ENCODE measurements at regions not wholly inside any gene's neighbourhood (a gene's known extent, or its start where the extent isn't known, plus 50 kb on each side); places are given as distances from the start of the nearest gene placed in this dataset.

GRCh38 chr5:142447887-142448286 is 123.1 kb upstream of the SPRY4 start:
- TF ChIP-seq CTCF (IDR thresholded peaks at IDR 0.05; ENCODE audit: low read depth, low read length, missing control alignments): no peak
- no peak overlapping the region for H3K4me3 ChIP-seq (ENCODE audit: low read depth, low read length)
- no peak for DNase-seq (ENCODE audit: low read depth)

GRCh38 chr5:142446960-142447279 is 122.1 kb upstream of the SPRY4 start:
- no peak overlapping the region for H3K4me3 ChIP-seq (ENCODE audit: low read depth, low read length)
- DNase-seq (ENCODE audit: low read depth): no peak

GRCh38 chr5:142446131-142446959 is 121.5 kb upstream of the SPRY4 start:
- no peak overlapping the region for H3K4me3 ChIP-seq (ENCODE audit: low read depth, low read length)
- no peak for TF ChIP-seq CTCF (IDR thresholded peaks at IDR 0.05; ENCODE audit: low read depth, low read length, missing control alignments)
- no peak for DNase-seq (ENCODE audit: low read depth)

More at GRCh38 chr5:142446960-142447279, 122.1 kb upstream of the SPRY4 start:
- no peak for TF ChIP-seq CTCF (IDR thresholded peaks at IDR 0.05; ENCODE audit: low read depth, low read length, missing control alignments)

- DNase-seq (ENCODE audit: low read depth): no peak
- no peak overlapping the region for H3K4me3 ChIP-seq (ENCODE audit: low read depth, low read length)
- TF ChIP-seq CTCF (IDR thresholded peaks at IDR 0.05; ENCODE audit: low read depth, low read length, missing control alignments): no peak
These were observed 120.4 kb upstream of the SPRY4 start for GRCh38 chr5:142445266-142445665.

- TF ChIP-seq CTCF (IDR thresholded peaks at IDR 0.05; ENCODE audit: low read depth, low read length, missing control alignments): no peak
- H3K4me3 ChIP-seq (ENCODE audit: low read depth, low read length): no peak overlapping the region
- no peak for DNase-seq (ENCODE audit: low read depth)
These were observed 116.8 kb upstream of the SPRY4 start for GRCh38 chr5:142441616-142442015.

GRCh38 chr5:142439207-142439860 is 114.5 kb upstream of the SPRY4 start:
- no peak for TF ChIP-seq CTCF (IDR thresholded peaks at IDR 0.05; ENCODE audit: low read depth, low read length, missing control alignments)
- no peak overlapping the region for H3K4me3 ChIP-seq (ENCODE audit: low read depth, low read length)
- no peak for DNase-seq (ENCODE audit: low read depth)
